DND-41 (cell line): ENCODE measurements at regions not wholly inside any gene's neighbourhood (a gene's known extent, or its start where the extent isn't known, plus 50 kb on each side); places are given as distances from the start of the nearest gene placed in this dataset.

Experiments
- ATAC-seq: fragments of 200-7000 bp; cut with Tn5 transposase; 3 replicates; pipeline ENCODE4 v1.9.1; 2021; ENCODE audit warnings: low read depth; ENCODE audit not compliant: insufficient read depth
- DNase-seq: peaks from one replicate; pipeline ENCODE4 v3.0.0-alpha.2; 2020
- H2AFZ ChIP-seq: 2 replicates; pipeline ENCODE4 v1.6.0; 2012; ENCODE audit warnings: low read depth, low read length
- H3K27ac ChIP-seq: 2 replicates; pipeline ENCODE4 v1.5.1; 2012; ENCODE audit warnings: low read length, inconsistent platforms
- H3K27me3 ChIP-seq: fragments of 200-600 bp; sonication (generic); 2 replicates; pipeline ENCODE4 v1.6.0; 2012; ENCODE audit warnings: low read length, mild to moderate bottlenecking, inconsistent platforms; ENCODE audit not compliant: insufficient read depth, poor library complexity
- H3K36me3 ChIP-seq: 2 replicates; pipeline ENCODE4 v1.5.1; 2012; ENCODE audit warnings: low read length, inconsistent platforms; ENCODE audit not compliant: insufficient read depth
- H3K4me1 ChIP-seq: 2 replicates; pipeline ENCODE4 v1.5.1; 2012; ENCODE audit warnings: mild to moderate bottlenecking, low read length; ENCODE audit not compliant: insufficient read depth
- H3K4me2 ChIP-seq: 2 replicates; pipeline ENCODE4 v1.6.0; 2012; ENCODE audit warnings: mild to moderate bottlenecking, moderate library complexity, low read length, inconsistent platforms; ENCODE audit not compliant: insufficient read depth
- H3K4me3 ChIP-seq, 2 experiments: fragments of 200-600 bp in 1 of 2; shearing (Covaris generic) in 1 of 2; 2 replicates each; pipeline ENCODE4 v1.5.1; 2012 to 2016; ENCODE audit warnings: inconsistent platforms in 2 of 2, low read length in 2 of 2, mild to moderate bottlenecking in 2 of 2, low read depth in 1 of 2, moderate library complexity in 1 of 2
- H3K79me2 ChIP-seq: 2 replicates; pipeline ENCODE4 v1.6.0; 2012; ENCODE audit warnings: low read length, inconsistent platforms; ENCODE audit not compliant: insufficient read depth
- H3K9ac ChIP-seq: 2 replicates; pipeline ENCODE4 v1.6.0; 2012; ENCODE audit warnings: low read depth, mild to moderate bottlenecking, inconsistent platforms, low read length, moderate library complexity
- H3K9me3 ChIP-seq: 2 replicates; pipeline ENCODE4 v1.5.1; 2012; ENCODE audit warnings: low read length, moderate library complexity, mild to moderate bottlenecking, inconsistent platforms; ENCODE audit not compliant: insufficient read depth, severe bottlenecking
- H4K20me1 ChIP-seq: 2 replicates; pipeline ENCODE4 v1.6.0; 2012; ENCODE audit warnings: low read length; ENCODE audit not compliant: insufficient read depth
- CTCF ChIP-seq: IDR thresholded peaks from 2 replicates; pipeline ENCODE4 v1.5.1; 2012; ENCODE audit warnings: borderline replicate concordance, low read length, moderate library complexity, mild to moderate bottlenecking; ENCODE audit not compliant: poor library complexity, severe bottlenecking; ENCODE audit errors: extremely low read depth
- EZH2 ChIP-seq: IDR thresholded peaks from 3 replicates; pipeline ENCODE4 v1.6.1; 2012; ENCODE audit warnings: borderline replicate concordance, low read depth, mild to moderate bottlenecking, moderate library complexity, low read length, inconsistent platforms; ENCODE audit not compliant: severe bottlenecking

GRCh38 chr11:96624126-96624525 is 234.3 kb downstream of the JRKL start:
- Histone ChIP-seq H3K79me2 (no peaks in the 10 kb centered on the region), H3K4me3 (no peak overlapping the region), H3K4me1 (no peaks in the 10 kb centered on the region), H4K20me1 (no peaks in the 10 kb centered on the region), H3K36me3 (no peaks in the 10 kb centered on the region), H3K27ac (no peak overlapping the region), H2AFZ (no peak overlapping the region), H3K9ac (no peak overlapping the region), H3K9me3 (no peaks in the 10 kb centered on the region), H3K27me3 (no peaks in the 10 kb centered on the region), H3K4me2 (no peak overlapping the region)
- DNase-seq (no peak), ATAC-seq (no peak)
- TF ChIP-seq EZH2, result no peak
- no peak for TF ChIP-seq CTCF

- Histone ChIP-seq H3K4me1 (no peaks in the 10 kb centered on the region), H3K27ac (no peak overlapping the region), H3K9me3 (no peaks in the 10 kb centered on the region), H3K27me3 (no peaks in the 10 kb centered on the region), H2AFZ (no peak overlapping the region), H4K20me1 (no peaks in the 10 kb centered on the region), H3K36me3 (no peaks in the 10 kb centered on the region), H3K4me3 (no peak overlapping the region), H3K9ac (no peak overlapping the region), H3K4me2 (no peak overlapping the region), H3K79me2 (no peaks in the 10 kb centered on the region)
- no peak for TF ChIP-seq CTCF
- no peak for TF ChIP-seq EZH2
- no peak for ATAC-seq
- no peak for DNase-seq
Measured at GRCh38 chr11:96627376-96627775, 237.6 kb downstream of the JRKL start.

GRCh38 chr11:96635655-96636054 is 245.8 kb downstream of the JRKL start:
- Histone ChIP-seq H3K9ac (no peak overlapping the region), H2AFZ (no peak overlapping the region), H3K4me2 (no peak overlapping the region), H3K9me3 (no peaks in the 10 kb centered on the region), H3K36me3 (no peaks in the 10 kb centered on the region), H3K27ac (no peak overlapping the region), H4K20me1 (no peaks in the 10 kb centered on the region), H3K27me3 (no peaks in the 10 kb centered on the region), H3K4me3 (no peak overlapping the region), H3K4me1 (no peaks in the 10 kb centered on the region), H3K79me2 (no peaks in the 10 kb centered on the region)
- no peak for ATAC-seq
- no peak for DNase-seq
- TF ChIP-seq CTCF (no peak), EZH2 (no peak)

GRCh38 chr11:96641261-96641660 is 251.4 kb downstream of the JRKL start:
- Histone ChIP-seq H3K36me3 (no peaks in the 10 kb centered on the region), H2AFZ (no peak overlapping the region), H3K9ac (no peak overlapping the region), H3K4me3 (no peak overlapping the region), H4K20me1 (no peaks in the 10 kb centered on the region), H3K27ac (no peak overlapping the region), H3K9me3 (no peaks in the 10 kb centered on the region), H3K4me2 (no peak overlapping the region), H3K79me2 (no peaks in the 10 kb centered on the region), H3K27me3 (no peaks in the 10 kb centered on the region), H3K4me1 (no peaks in the 10 kb centered on the region)
- no peak for TF ChIP-seq EZH2
- no peak for TF ChIP-seq CTCF
- no peak for DNase-seq
- ATAC-seq, result no peak
